Fibroblast of skin of scalp (primary cell): ENCODE measurements at regions not wholly inside any gene's neighbourhood (a gene's known extent, or its start where the extent isn't known, plus 50 kb on each side); places are given as distances from the start of the nearest gene placed in this dataset.
"Not testable (repeated sequence)": the region's sequence is repeated elsewhere in the genome, so short reads cannot be mapped to it uniquely, and the experiment has no call there.

Experiments used
- DNase-seq: peaks from one replicate; pipeline ENCODE4 v3.0.0-alpha.2; 2013

- not testable (repeated sequence) for DNase-seq
These were observed 110.1 kb upstream of the FOXD4L5 start for GRCh38 chr9:65395121-65395520.

GRCh38 chr9:65393111-65393810 lies 108.3 kb upstream of the FOXD4L5 start:
- DNase-seq = not testable (repeated sequence)

- not testable (repeated sequence) for DNase-seq
These were observed 107.6 kb upstream of the FOXD4L5 start for GRCh38 chr9:65392611-65393010.

GRCh38 chr9:65389710-65390109 lies 104.7 kb upstream of the FOXD4L5 start:
- DNase-seq = not testable (repeated sequence)

GRCh38 chr9:65389216-65389615 lies 104.2 kb upstream of the FOXD4L5 start:
- not testable (repeated sequence) for DNase-seq

GRCh38 chr9:65386699-65387098 lies 101.7 kb upstream of the FOXD4L5 start:
- DNase-seq = peak; percentile 82

GRCh38 chr9:65386191-65386590 lies 101.2 kb upstream of the FOXD4L5 start:
- not testable (repeated sequence) for DNase-seq

GRCh38 chr9:65385655-65386024 lies 100.6 kb upstream of the FOXD4L5 start:
- not testable (repeated sequence) for DNase-seq

GRCh38 chr9:65384759-65385654 lies 100.0 kb upstream of the FOXD4L5 start:
- not testable (repeated sequence) for DNase-seq

- not testable (repeated sequence) for DNase-seq
These were observed 99.1 kb upstream of the FOXD4L5 start for GRCh38 chr9:65384066-65384465.

- not testable (repeated sequence) for DNase-seq
These were observed 98.6 kb upstream of the FOXD4L5 start for GRCh38 chr9:65383646-65384045.

- DNase-seq = not testable (repeated sequence)
These were observed 97.8 kb upstream of the FOXD4L5 start for GRCh38 chr9:65382701-65383318.
